ENCODE measurements at regions not wholly inside any gene's neighbourhood (a gene's known extent, or its start where the extent isn't known, plus 50 kb on each side); places are given as distances from the start of the nearest gene placed in this dataset.
A peak's percentile ranks its signal among the peaks of the same experiment; 100 is the strongest.

GRCh38 chr7:49174396-49174795 lies 250.0 kb downstream of the CDC14C start:
- no peak overlapping the region for H3K4me3 ChIP-seq (ENCODE audit: low read depth, low read length)

GRCh38 chr7:49187543-49188268 lies 263.4 kb downstream of the CDC14C start:
- Histone ChIP-seq H3K4me3 (ENCODE audit: low read depth, low read length) (no peak overlapping the region), H3K9ac (ENCODE audit: low read depth, low read length) (no peak overlapping the region), H3K36me3 (ENCODE audit: control insufficient read depth, insufficient read depth, low read length) (no peaks in the 10 kb centered on the region), H3K4me1 (ENCODE audit: control insufficient read depth, insufficient read depth, low read length) (no peaks in the 10 kb centered on the region), H3K9me3 (ENCODE audit: control insufficient read depth, insufficient read depth, low read length) (no peaks in the 10 kb centered on the region), H3K27me3 (ENCODE audit: control insufficient read depth, insufficient read depth, low read length) (no peaks in the 10 kb centered on the region)

More at GRCh38 chr7:49174396-49174795, 250.0 kb downstream of the CDC14C start:
- Histone ChIP-seq H3K36me3 (ENCODE audit: control insufficient read depth, insufficient read depth, low read length) (no peaks in the 10 kb centered on the region), H3K9ac (ENCODE audit: low read depth, low read length) (no peak overlapping the region), H3K9me3 (ENCODE audit: control insufficient read depth, insufficient read depth, low read length) (no peaks in the 10 kb centered on the region), H3K27me3 (ENCODE audit: control insufficient read depth, insufficient read depth, low read length) (no peaks in the 10 kb centered on the region), H3K4me1 (ENCODE audit: control insufficient read depth, insufficient read depth, low read length) (no peaks in the 10 kb centered on the region)

- Histone ChIP-seq H3K9me3 (ENCODE audit: control insufficient read depth, insufficient read depth, low read length) (no peaks in the 10 kb centered on the region), H3K36me3 (ENCODE audit: control insufficient read depth, insufficient read depth, low read length) (no peaks in the 10 kb centered on the region), H3K27me3 (ENCODE audit: control insufficient read depth, insufficient read depth, low read length) (no peaks in the 10 kb centered on the region), H3K9ac (ENCODE audit: low read depth, low read length) (no peak overlapping the region), H3K4me1 (ENCODE audit: control insufficient read depth, insufficient read depth, low read length) (peaks cover 13% of the 10 kb centered on the region), H3K4me3 (ENCODE audit: low read depth, low read length) (no peak overlapping the region)
Measured at GRCh38 chr7:49228426-49229098, 304.2 kb downstream of the CDC14C start.

GRCh38 chr7:49229246-49229645 lies 304.9 kb downstream of the CDC14C start:
- H3K27me3 ChIP-seq (ENCODE audit: control insufficient read depth, insufficient read depth, low read length) = no peaks in the 10 kb centered on the region
- no peak overlapping the region for H3K4me3 ChIP-seq (ENCODE audit: low read depth, low read length)
- no peaks in the 10 kb centered on the region for H3K9me3 ChIP-seq (ENCODE audit: control insufficient read depth, insufficient read depth, low read length)
- peaks cover 13% of the 10 kb centered on the region for H3K4me1 ChIP-seq (ENCODE audit: control insufficient read depth, insufficient read depth, low read length)
- H3K9ac ChIP-seq (ENCODE audit: low read depth, low read length) = no peak overlapping the region
- H3K36me3 ChIP-seq (ENCODE audit: control insufficient read depth, insufficient read depth, low read length) = no peaks in the 10 kb centered on the region

- H3K27me3 ChIP-seq (ENCODE audit: control insufficient read depth, insufficient read depth, low read length) = no peaks in the 10 kb centered on the region
- H3K4me3 ChIP-seq (ENCODE audit: low read depth, low read length) = no peak overlapping the region
- no peaks in the 10 kb centered on the region for H3K9me3 ChIP-seq (ENCODE audit: control insufficient read depth, insufficient read depth, low read length)
- no peak overlapping the region for H3K9ac ChIP-seq (ENCODE audit: low read depth, low read length)
- no peaks in the 10 kb centered on the region for H3K36me3 ChIP-seq (ENCODE audit: control insufficient read depth, insufficient read depth, low read length)
- H3K4me1 ChIP-seq (ENCODE audit: control insufficient read depth, insufficient read depth, low read length) = peaks cover 37% of the 10 kb centered on the region
Measured at GRCh38 chr7:49243521-49243920, 319.2 kb downstream of the CDC14C start.

- Histone ChIP-seq H3K4me1 (ENCODE audit: control insufficient read depth, insufficient read depth, low read length) (peaks cover 37% of the 10 kb centered on the region), H3K9ac (ENCODE audit: low read depth, low read length) (no peak overlapping the region), H3K9me3 (ENCODE audit: control insufficient read depth, insufficient read depth, low read length) (no peaks in the 10 kb centered on the region), H3K36me3 (ENCODE audit: control insufficient read depth, insufficient read depth, low read length) (no peaks in the 10 kb centered on the region), H3K27me3 (ENCODE audit: control insufficient read depth, insufficient read depth, low read length) (no peaks in the 10 kb centered on the region), H3K4me3 (ENCODE audit: low read depth, low read length) (peak overlapping the region; percentile 19)
Measured at GRCh38 chr7:49244543-49244942, 320.2 kb downstream of the CDC14C start.

GRCh38 chr7:49245062-49245461 lies 320.7 kb downstream of the CDC14C start:
- Histone ChIP-seq H3K9ac (ENCODE audit: low read depth, low read length) (no peak overlapping the region), H3K36me3 (ENCODE audit: control insufficient read depth, insufficient read depth, low read length) (no peaks in the 10 kb centered on the region), H3K27me3 (ENCODE audit: control insufficient read depth, insufficient read depth, low read length) (no peaks in the 10 kb centered on the region), H3K4me3 (ENCODE audit: low read depth, low read length) (peak overlapping the region; percentile 19), H3K9me3 (ENCODE audit: control insufficient read depth, insufficient read depth, low read length) (no peaks in the 10 kb centered on the region), H3K4me1 (ENCODE audit: control insufficient read depth, insufficient read depth, low read length) (peaks cover 37% of the 10 kb centered on the region)

- H3K36me3 ChIP-seq (ENCODE audit: control insufficient read depth, insufficient read depth, low read length) = no peaks in the 10 kb centered on the region
- no peak overlapping the region for H3K4me3 ChIP-seq (ENCODE audit: low read depth, low read length)
- H3K4me1 ChIP-seq (ENCODE audit: control insufficient read depth, insufficient read depth, low read length) = peaks cover 37% of the 10 kb centered on the region
- H3K9me3 ChIP-seq (ENCODE audit: control insufficient read depth, insufficient read depth, low read length) = no peaks in the 10 kb centered on the region
- no peaks in the 10 kb centered on the region for H3K27me3 ChIP-seq (ENCODE audit: control insufficient read depth, insufficient read depth, low read length)
- H3K9ac ChIP-seq (ENCODE audit: low read depth, low read length) = no peak overlapping the region
Measured at GRCh38 chr7:49247759-49248158, 323.4 kb downstream of the CDC14C start.

GRCh38 chr7:49255054-49255453 lies 330.7 kb downstream of the CDC14C start:
- H3K4me3 ChIP-seq (ENCODE audit: low read depth, low read length) = no peak overlapping the region
- no peaks in the 10 kb centered on the region for H3K27me3 ChIP-seq (ENCODE audit: control insufficient read depth, insufficient read depth, low read length)
- H3K9me3 ChIP-seq (ENCODE audit: control insufficient read depth, insufficient read depth, low read length) = no peaks in the 10 kb centered on the region
- no peaks in the 10 kb centered on the region for H3K4me1 ChIP-seq (ENCODE audit: control insufficient read depth, insufficient read depth, low read length)
- no peaks in the 10 kb centered on the region for H3K36me3 ChIP-seq (ENCODE audit: control insufficient read depth, insufficient read depth, low read length)
- H3K9ac ChIP-seq (ENCODE audit: low read depth, low read length) = no peak overlapping the region

GRCh38 chr7:49260538-49260937 lies 336.2 kb downstream of the CDC14C start:
- Histone ChIP-seq H3K4me1 (ENCODE audit: control insufficient read depth, insufficient read depth, low read length) (no peaks in the 10 kb centered on the region), H3K27me3 (ENCODE audit: control insufficient read depth, insufficient read depth, low read length) (no peaks in the 10 kb centered on the region), H3K4me3 (ENCODE audit: low read depth, low read length) (no peak overlapping the region), H3K9ac (ENCODE audit: low read depth, low read length) (no peak overlapping the region), H3K36me3 (ENCODE audit: control insufficient read depth, insufficient read depth, low read length) (no peaks in the 10 kb centered on the region), H3K9me3 (ENCODE audit: control insufficient read depth, insufficient read depth, low read length) (no peaks in the 10 kb centered on the region)

GRCh38 chr7:49261928-49262327 lies 337.6 kb downstream of the CDC14C start:
- Histone ChIP-seq H3K27me3 (ENCODE audit: control insufficient read depth, insufficient read depth, low read length) (no peaks in the 10 kb centered on the region), H3K9ac (ENCODE audit: low read depth, low read length) (no peak overlapping the region), H3K36me3 (ENCODE audit: control insufficient read depth, insufficient read depth, low read length) (no peaks in the 10 kb centered on the region), H3K4me1 (ENCODE audit: control insufficient read depth, insufficient read depth, low read length) (no peaks in the 10 kb centered on the region), H3K9me3 (ENCODE audit: control insufficient read depth, insufficient read depth, low read length) (no peaks in the 10 kb centered on the region), H3K4me3 (ENCODE audit: low read depth, low read length) (no peak overlapping the region)

GRCh38 chr7:49264530-49264929 lies 340.2 kb downstream of the CDC14C start:
- Histone ChIP-seq H3K9ac (ENCODE audit: low read depth, low read length) (no peak overlapping the region), H3K9me3 (ENCODE audit: control insufficient read depth, insufficient read depth, low read length) (no peaks in the 10 kb centered on the region), H3K4me1 (ENCODE audit: control insufficient read depth, insufficient read depth, low read length) (no peaks in the 10 kb centered on the region), H3K4me3 (ENCODE audit: low read depth, low read length) (no peak overlapping the region), H3K36me3 (ENCODE audit: control insufficient read depth, insufficient read depth, low read length) (no peaks in the 10 kb centered on the region), H3K27me3 (ENCODE audit: control insufficient read depth, insufficient read depth, low read length) (no peaks in the 10 kb centered on the region)
